ENCODE measurements at regions not wholly inside any gene's neighbourhood (a gene's known extent, or its start where the extent isn't known, plus 50 kb on each side); places are given as distances from the start of the nearest gene placed in this dataset.

DNA sequence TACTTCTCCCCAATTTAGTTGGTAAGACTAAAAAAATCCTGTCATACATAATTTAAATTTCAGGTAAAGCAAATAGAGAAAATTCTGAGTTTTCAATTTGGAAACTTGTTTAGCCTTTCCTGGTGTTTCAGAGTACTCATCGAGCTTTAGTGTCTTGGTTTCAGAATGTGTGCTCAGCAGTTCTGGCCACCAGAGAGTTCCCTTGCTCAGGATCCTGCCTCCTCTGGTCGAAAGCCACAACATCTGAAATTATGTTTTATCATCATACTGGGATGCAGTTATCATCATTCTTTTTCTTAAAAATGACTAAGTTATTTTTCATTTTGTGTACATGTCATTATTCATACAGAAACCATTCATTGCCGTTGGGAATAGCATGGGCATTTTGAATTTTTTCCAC is 263.2 kb upstream of the SPRY2 start:
- TF ChIP-seq, protein P1, sequence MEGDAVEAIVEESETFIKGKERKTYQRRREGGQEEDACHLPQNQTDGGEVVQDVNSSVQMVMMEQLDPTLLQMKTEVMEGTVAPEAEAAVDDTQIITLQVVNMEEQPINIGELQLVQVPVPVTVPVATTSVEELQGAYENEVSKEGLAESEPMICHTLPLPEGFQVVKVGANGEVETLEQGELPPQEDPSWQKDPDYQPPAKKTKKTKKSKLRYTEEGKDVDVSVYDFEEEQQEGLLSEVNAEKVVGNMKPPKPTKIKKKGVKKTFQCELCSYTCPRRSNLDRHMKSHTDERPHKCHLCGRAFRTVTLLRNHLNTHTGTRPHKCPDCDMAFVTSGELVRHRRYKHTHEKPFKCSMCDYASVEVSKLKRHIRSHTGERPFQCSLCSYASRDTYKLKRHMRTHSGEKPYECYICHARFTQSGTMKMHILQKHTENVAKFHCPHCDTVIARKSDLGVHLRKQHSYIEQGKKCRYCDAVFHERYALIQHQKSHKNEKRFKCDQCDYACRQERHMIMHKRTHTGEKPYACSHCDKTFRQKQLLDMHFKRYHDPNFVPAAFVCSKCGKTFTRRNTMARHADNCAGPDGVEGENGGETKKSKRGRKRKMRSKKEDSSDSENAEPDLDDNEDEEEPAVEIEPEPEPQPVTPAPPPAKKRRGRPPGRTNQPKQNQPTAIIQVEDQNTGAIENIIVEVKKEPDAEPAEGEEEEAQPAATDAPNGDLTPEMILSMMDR (conservative IDR thresholded peaks at IDR 0.05; ENCODE audit: low read length): no peak
- no peak for TF ChIP-seq EZH2phosphoT487 (IDR thresholded peaks at IDR 0.05; ENCODE audit: borderline replicate concordance, low read depth, low read length)
